Adrenal gland (tissue), 9 donors: ENCODE measurements at regions not wholly inside any gene's neighbourhood (a gene's known extent, or its start where the extent isn't known, plus 50 kb on each side); places are given as distances from the start of the nearest gene placed in this dataset.

Source experiments
- DNase-seq, 7 donors: peaks; one replicate each; pipeline ENCODE4 v3.0.0-alpha.2; 2019 to 2020
- H3K27ac ChIP-seq, 5 donors: fragments of 200-600 bp; sonication (generic) in 4 of 5; 1 replicate in 3 of 5; 2 replicates in 2 of 5; pipeline versions ENCODE4 v1.5.1 to v1.8.0; 2016 to 2020; ENCODE audit warnings: mild to moderate bottlenecking in 1 of 5
- H3K27me3 ChIP-seq: fragments of 200-600 bp; 2 replicates; pipeline ENCODE4 v1.8.0; 2021
- H3K36me3 ChIP-seq, 2 donors: fragments of 200-600 bp; replicated peaks in 1 of 2; 1 replicate in 1 of 2; 2 replicates in 1 of 2; pipeline versions ENCODE4 v1.5.1 to v1.8.0; 2018 to 2022
- H3K4me1 ChIP-seq, 2 donors: fragments of 200-600 bp; replicated peaks in 1 of 2; 1 replicate in 1 of 2; 2 replicates in 1 of 2; pipeline versions ENCODE4 v1.5.1 to v1.8.0; 2018 to 2021
- H3K4me3 ChIP-seq, 4 donors: fragments of 200-600 bp; sonication (generic) in 3 of 4; one replicate each; pipeline ENCODE4 v1.5.1; 2016 to 2018
- H3K9me3 ChIP-seq, 3 donors: fragments of 200-600 bp; sonication (generic) in 1 of 3; replicated peaks in 1 of 3; 1 replicate in 2 of 3; 2 replicates in 1 of 3; pipeline versions ENCODE4 v1.5.1 to v1.8.0; 2016 to 2021
- POLR2A ChIP-seq, 2 donors: fragments of 450-650 bp; IDR thresholded peaks; one replicate each; pipeline ENCODE4 v1.6.1; 2017; ENCODE audit warnings: antibody characterized with exemption in 2 of 2, mild to moderate bottlenecking in 2 of 2, moderate library complexity in 1 of 2
- WGBS, 4 donors: extraction: QIAGEN DNeasy Blood & Tissue Kit in 2 of 4; methylation state at CpG; one replicate each; pipeline versions ENCODE4 v1.1.5 to v1.1.7; 2013 to 2017; 5-methylcytosine and 5-hydroxymethylcytosine counted together
- intact Hi-C, 2 donors: fragments of 100-400 bp; cut with DNase I; formaldehyde crosslinking; loops; one replicate each; pipeline versions ENCODE4 v1.14.1 to v1.15.0; 2022 to 2023
- TF ChIP-seq, protein P1 (sequence below), 6 experiments: fragments of 450-650 bp in 4 of 6; fragments of 200-600 bp in 2 of 6; sonication (generic) in 1 of 6; IDR thresholded peaks; 1 replicate in 5 of 6; 2 replicates in 1 of 6; pipeline versions ENCODE4 v1.5.1 to v1.8.0; 2016 to 2021; ENCODE audit warnings: antibody characterized with exemption in 6 of 6, mild to moderate bottlenecking in 2 of 6, moderate library complexity in 1 of 6
- donor health status: healthy with polysubstance abuse.
- donor health status: Bipolar disorder and iron deficiency.
- donor health status: DM: yes; HTN: yes; CAD: no.
- donor health status: DM: no; HTN: no; CAD: no.
- donor health status: DM: no; HTN: no; CAD: no.

- Histone ChIP-seq H3K36me3 (no peaks in the 10 kb centered on the region), H3K4me3 (no peak overlapping the region), H3K9me3 (no peaks in the 10 kb centered on the region), H3K27ac (no peak overlapping the region), H3K27me3 (no peaks in the 10 kb centered on the region), H3K4me1 (no peaks in the 10 kb centered on the region)
- TF ChIP-seq, protein P1, sequence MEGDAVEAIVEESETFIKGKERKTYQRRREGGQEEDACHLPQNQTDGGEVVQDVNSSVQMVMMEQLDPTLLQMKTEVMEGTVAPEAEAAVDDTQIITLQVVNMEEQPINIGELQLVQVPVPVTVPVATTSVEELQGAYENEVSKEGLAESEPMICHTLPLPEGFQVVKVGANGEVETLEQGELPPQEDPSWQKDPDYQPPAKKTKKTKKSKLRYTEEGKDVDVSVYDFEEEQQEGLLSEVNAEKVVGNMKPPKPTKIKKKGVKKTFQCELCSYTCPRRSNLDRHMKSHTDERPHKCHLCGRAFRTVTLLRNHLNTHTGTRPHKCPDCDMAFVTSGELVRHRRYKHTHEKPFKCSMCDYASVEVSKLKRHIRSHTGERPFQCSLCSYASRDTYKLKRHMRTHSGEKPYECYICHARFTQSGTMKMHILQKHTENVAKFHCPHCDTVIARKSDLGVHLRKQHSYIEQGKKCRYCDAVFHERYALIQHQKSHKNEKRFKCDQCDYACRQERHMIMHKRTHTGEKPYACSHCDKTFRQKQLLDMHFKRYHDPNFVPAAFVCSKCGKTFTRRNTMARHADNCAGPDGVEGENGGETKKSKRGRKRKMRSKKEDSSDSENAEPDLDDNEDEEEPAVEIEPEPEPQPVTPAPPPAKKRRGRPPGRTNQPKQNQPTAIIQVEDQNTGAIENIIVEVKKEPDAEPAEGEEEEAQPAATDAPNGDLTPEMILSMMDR (IDR thresholded peaks at IDR 0.05) = no peak
- TF ChIP-seq POLR2A (IDR thresholded peaks at IDR 0.05) = no peak
- DNase-seq = no peak
- intact Hi-C loops = no loop called here
- 35 to 39% (median 37%) methylated on average over 4 of the region's 4 CpGs for WGBS, 4 donors
Measured at GRCh38 chr16:52141871-52142270, 405.1 kb downstream of the TOX3 start.

DNA sequence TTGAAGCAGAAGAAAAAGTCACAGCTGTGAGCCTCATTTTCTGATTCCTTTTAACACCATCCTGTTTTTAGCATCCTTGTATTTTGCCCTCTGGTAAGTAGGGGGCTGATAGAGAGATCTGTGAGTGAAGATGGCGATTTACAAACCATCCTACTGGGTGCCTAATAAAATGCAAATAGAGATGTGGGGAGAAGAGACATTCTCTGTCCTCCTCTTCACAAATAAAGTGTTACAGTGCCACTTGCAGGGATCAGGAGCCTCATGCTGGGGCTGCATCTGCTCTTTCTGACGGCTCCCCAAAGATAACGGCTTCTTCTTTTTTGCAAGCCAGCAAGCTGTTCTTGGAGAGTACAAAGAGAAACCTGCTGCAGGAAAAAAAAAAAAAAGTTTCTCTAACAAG, 418.6 kb downstream of the TOX3 start:
- Histone ChIP-seq H3K36me3 (no peaks in the 10 kb centered on the region), H3K9me3 (no peaks in the 10 kb centered on the region), H3K4me3 (no peak overlapping the region), H3K4me1 (no peaks in the 10 kb centered on the region), H3K27me3 (no peaks in the 10 kb centered on the region), H3K27ac (no peak overlapping the region)
- TF ChIP-seq, protein P1 (IDR thresholded peaks at IDR 0.05) = no peak
- TF ChIP-seq POLR2A (IDR thresholded peaks at IDR 0.05) = no peak
- intact Hi-C loops = no loop called here
- DNase-seq = no peak
- 19 to 27% (median 23%) methylated on average over 3 of the region's 3 CpGs for WGBS, 4 donors

DNA sequence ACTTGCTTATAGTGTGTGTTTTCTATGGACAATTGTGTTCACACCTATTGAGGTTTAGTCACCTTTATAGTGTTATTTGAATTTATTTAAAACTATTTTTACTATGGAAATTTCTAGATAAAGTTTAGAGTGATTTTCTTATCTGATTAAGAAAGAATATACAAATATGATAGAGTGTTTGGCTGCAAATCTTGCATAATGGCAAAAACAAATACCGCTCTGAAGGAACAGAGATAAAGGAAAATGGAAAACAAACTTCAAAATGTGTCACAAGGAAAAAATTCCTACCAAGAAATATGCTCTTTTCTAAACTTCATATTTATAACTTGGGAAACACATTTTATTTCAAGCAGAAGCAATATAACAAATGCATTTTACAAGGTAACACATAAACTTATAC, 423.1 kb downstream of the TOX3 start:
- no peak for TF ChIP-seq POLR2A (IDR thresholded peaks at IDR 0.05)
- no peak for DNase-seq
- 62 to 85% (median 81%) methylated on average over 1 of the region's 1 CpG for WGBS, 4 donors
- no peaks in the 10 kb centered on the region for H3K9me3 ChIP-seq
- no peaks in the 10 kb centered on the region for H3K4me1 ChIP-seq
- intact Hi-C loops = no loop called here
- H3K27me3 ChIP-seq = no peaks in the 10 kb centered on the region
- no peaks in the 10 kb centered on the region for H3K36me3 ChIP-seq
- H3K27ac ChIP-seq = no peak overlapping the region
- no peak overlapping the region for H3K4me3 ChIP-seq

DNA sequence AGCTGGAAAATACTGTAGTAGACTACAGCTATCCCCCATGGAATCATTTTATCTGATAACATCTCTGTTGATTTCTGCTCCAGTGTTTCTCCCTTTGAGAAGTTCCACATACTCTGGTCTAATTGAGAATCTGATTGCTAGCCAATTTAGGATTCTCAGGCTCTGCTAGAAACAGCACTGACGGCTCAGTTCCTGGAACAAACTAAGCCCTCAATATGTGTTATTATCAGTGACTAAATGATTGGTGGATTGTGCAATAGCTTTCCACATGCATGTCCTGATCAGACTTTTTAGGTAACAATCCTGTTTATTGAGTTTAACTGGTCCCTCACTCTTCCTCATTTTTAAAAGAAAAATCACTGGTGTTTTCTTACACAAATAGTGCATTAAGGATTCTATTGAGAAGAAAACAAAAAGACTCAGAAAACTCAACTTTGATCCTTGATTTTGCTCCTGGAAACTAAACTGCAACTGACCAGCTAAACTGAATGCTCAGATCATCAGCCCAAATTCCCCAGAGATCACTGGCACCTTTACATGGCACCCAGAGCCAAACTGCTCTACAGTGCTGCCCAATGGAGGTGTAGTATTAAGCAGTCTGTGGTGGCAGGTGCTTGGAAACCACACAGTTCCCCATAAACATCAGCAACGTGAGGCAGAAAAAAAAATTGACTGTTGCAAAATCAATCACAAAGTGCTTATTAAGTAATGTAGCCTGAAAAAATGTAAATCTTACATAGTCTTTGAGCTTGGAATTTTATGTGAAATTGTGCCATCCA, 423.7 kb downstream of the TOX3 start:
- intact Hi-C loops = no loop called here
- Histone ChIP-seq H3K27ac (no peak overlapping the region), H3K4me3 (no peak overlapping the region), H3K27me3 (no peaks in the 10 kb centered on the region), H3K9me3 (no peaks in the 10 kb centered on the region), H3K36me3 (no peaks in the 10 kb centered on the region), H3K4me1 (no peaks in the 10 kb centered on the region)
- DNase-seq = no peak
- no peak for TF ChIP-seq POLR2A (IDR thresholded peaks at IDR 0.05)
- TF ChIP-seq, protein P1 (IDR thresholded peaks at IDR 0.05) = no peak
- 50 to 59% (median 54%) methylated on average over 2 of the region's 2 CpGs for WGBS, 4 donors

- TF ChIP-seq POLR2A (IDR thresholded peaks at IDR 0.05) = no peak
- TF ChIP-seq, protein P1 (IDR thresholded peaks at IDR 0.05) = no peak
- Histone ChIP-seq H3K9me3 (no peaks in the 10 kb centered on the region), H3K36me3 (no peaks in the 10 kb centered on the region), H3K4me3 (no peak overlapping the region), H3K27me3 (no peaks in the 10 kb centered on the region), H3K27ac (no peak overlapping the region), H3K4me1 (no peaks in the 10 kb centered on the region)
- DNase-seq = no peak
- 37 to 55% (median 45%) methylated on average over 2 of the region's 2 CpGs for WGBS, 4 donors
- intact Hi-C loops = no loop called here
Measured at GRCh38 chr16:52117171-52117570, 429.8 kb downstream of the TOX3 start.
